Epithelial cell of proximal tubule (primary cell): ENCODE measurements at regions not wholly inside any gene's neighbourhood (a gene's known extent, or its start where the extent isn't known, plus 50 kb on each side); places are given as distances from the start of the nearest gene placed in this dataset.

Experiments
- DNase-seq: peaks from one replicate; pipeline ENCODE4 v3.0.0-alpha.2; 2011; ENCODE audit warnings: low read depth
- H3K4me3 ChIP-seq: 2 replicates; pipeline ENCODE4 v1.5.1; 2011; ENCODE audit warnings: low read depth, mild to moderate bottlenecking, low read length
- TF ChIP-seq, protein P1 (sequence below): conservative IDR thresholded peaks from 2 replicates; pipeline ENCODE4 v1.5.1; 2012; ENCODE audit warnings: low read depth, mild to moderate bottlenecking, low read length

DNA sequence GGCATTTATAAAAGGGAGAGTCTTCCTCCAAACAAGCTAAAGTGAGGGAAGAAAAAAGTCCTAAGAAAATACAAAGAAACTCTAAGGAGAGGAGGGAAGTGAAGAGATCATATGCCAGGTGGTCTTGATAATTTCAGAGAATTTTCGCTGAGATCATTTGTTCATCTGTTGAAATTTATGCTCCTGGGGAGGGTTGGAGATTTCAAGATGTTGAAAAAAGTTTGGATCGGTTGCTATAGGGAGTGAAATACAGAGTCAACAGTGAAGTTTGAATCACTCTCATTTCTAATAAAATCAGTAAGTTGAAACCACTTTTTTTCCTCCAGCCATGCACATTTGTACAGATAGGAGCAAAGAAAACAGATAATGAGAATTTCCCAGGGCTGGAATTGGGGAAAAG lies 299.1 kb upstream of the ADAMTS5 start:
- no peak overlapping the region for H3K4me3 ChIP-seq
- TF ChIP-seq, protein P1, sequence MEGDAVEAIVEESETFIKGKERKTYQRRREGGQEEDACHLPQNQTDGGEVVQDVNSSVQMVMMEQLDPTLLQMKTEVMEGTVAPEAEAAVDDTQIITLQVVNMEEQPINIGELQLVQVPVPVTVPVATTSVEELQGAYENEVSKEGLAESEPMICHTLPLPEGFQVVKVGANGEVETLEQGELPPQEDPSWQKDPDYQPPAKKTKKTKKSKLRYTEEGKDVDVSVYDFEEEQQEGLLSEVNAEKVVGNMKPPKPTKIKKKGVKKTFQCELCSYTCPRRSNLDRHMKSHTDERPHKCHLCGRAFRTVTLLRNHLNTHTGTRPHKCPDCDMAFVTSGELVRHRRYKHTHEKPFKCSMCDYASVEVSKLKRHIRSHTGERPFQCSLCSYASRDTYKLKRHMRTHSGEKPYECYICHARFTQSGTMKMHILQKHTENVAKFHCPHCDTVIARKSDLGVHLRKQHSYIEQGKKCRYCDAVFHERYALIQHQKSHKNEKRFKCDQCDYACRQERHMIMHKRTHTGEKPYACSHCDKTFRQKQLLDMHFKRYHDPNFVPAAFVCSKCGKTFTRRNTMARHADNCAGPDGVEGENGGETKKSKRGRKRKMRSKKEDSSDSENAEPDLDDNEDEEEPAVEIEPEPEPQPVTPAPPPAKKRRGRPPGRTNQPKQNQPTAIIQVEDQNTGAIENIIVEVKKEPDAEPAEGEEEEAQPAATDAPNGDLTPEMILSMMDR: no peak
- DNase-seq: no peak

DNA sequence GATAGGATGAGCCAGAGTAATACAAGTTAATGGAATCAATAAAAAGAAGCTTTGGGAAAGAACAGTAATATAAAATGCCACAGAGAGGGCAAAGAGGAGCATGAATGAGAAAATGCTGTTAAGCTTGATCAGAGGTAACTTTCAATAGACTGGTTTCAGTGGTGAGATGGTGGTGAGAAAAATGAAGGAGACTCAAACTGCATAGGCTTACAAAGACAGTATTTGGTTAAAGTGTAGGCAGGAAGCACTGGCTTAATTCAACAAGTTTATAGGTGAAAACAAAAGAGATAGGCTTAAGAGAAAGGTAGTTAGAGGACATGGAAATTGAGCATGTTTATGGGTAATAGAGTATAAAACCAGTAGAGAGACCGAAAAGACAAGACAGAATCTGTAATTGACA lies 298.6 kb upstream of the ADAMTS5 start:
- no peak overlapping the region for H3K4me3 ChIP-seq
- TF ChIP-seq, protein P1: no peak
- no peak for DNase-seq

DNA sequence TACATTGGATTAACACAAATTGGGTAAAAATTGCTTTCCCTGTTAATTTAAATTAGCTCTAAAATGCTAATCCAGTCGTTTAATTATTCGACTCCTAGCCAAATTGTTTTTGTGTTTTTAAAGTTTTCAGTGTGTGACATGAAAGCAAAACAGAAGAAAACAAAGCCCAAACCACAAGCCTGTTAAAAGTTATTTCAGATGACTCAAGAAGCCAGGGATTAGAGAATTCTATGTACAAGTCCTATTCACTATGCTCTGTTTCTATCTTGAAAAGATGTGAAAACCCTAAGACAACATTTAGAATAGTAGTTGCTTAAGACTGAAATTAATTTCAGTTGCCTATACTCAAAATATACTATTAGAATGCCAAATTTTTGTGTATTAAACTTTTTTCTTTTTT lies 294.8 kb upstream of the ADAMTS5 start:
- TF ChIP-seq, protein P1: no peak
- H3K4me3 ChIP-seq: no peak overlapping the region
- DNase-seq: no peak

DNA sequence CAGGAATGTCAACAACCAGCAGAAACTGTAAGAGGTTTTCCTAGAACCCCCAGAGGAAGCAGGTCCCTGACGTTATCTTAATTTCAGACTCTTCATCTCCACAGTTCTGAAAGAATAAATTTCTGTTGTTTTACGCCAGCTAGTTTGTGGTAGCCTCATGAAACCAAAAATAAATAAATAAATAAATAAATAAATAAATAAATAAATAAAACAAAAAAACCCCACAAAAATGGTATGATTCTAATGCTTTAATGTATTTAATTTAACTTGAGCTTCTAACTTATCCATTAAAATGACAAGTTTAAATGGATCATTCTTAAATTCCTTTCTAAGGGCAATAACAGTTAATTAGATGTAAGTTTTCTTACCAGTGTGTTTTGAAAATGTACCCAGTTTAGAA lies 293.8 kb upstream of the ADAMTS5 start:
- H3K4me3 ChIP-seq: no peak overlapping the region
- TF ChIP-seq, protein P1: no peak
- no peak for DNase-seq

DNA sequence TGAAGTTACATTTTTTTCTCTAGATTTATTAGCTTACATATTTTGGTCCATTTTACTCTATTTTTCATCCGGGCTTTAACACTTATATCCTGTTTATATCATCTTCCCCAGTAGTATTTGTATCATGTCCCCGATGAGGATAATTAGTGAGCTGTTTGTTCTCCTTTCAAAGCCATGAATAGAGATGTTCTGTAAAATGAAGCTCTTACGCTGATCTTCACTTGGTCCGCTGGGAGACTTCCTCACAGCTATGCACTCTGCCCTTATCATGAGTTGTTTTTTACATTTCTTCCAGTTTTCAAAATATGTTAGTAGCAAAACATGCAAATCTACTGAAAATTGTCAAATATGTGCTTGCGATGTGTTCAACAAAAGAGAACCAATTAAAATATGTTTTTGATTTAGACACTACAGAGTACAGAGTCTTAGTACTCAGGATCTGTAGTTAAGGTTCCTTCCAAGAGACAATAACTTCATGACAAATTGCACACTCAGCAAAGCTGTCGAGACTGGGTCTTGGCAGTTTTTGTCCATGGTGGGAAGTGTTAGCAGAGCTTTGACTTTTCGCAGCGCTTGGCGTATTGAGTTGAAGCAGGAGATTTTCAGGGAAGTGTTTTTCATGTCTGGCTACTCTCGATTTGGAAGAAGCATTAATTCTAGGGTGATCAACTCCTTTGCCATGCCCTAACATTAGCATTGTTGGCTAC lies 292.0 kb upstream of the ADAMTS5 start:
- no peak overlapping the region for H3K4me3 ChIP-seq
- no peak for DNase-seq
- TF ChIP-seq, protein P1: no peak

DNA sequence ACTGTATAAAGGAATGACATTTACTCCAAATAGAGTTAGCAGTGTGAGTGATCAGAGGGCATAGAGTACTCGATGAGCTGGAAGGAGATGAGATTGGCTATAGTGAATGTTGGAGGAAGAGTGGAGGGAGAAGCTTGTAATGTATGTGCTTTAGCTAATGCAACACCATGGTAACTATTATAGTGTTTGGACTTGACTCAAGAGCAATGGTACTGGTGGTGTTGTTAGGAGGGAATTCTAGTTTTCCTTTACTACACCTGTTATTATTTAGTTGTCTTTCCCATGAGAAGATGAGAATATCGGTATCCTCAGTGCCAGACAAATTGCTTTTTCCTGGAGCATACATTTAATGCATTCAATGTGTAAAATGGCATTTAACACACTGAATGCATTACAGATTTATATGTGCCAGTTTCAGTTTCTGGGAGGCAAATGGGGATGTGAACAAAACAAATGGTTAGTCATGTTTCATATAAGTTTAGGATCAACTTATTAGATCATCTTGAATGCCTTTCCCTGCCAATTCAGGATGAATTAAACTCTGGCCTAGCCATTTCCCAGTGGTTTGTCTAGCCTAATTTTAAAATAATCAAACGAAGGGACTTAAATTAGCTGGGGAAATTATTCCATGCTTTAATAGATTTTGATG lies 291.1 kb upstream of the ADAMTS5 start:
- DNase-seq: no peak
- TF ChIP-seq, protein P1: no peak
- H3K4me3 ChIP-seq: no peak overlapping the region

DNA sequence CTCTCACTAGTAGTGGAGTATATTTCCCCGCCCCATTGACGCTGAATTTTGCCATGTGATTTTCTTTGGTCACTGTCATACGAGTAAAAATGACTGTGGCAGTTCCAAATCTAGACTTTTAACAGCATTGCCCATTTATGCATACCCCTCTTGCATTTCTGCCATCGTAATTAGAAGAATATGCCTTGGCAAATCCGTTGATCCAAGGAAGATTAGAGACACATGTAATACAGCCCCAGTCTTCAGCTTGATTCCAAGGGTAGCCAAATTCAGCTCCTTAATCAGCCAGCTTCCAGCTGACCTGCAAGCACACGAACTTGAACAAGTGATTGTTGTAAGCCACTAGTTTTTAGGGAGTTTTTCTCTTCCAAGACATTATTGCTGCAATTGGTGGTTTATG lies 290.3 kb upstream of the ADAMTS5 start:
- H3K4me3 ChIP-seq: no peak overlapping the region
- DNase-seq: no peak
- TF ChIP-seq, protein P1: no peak
